A549 (cell line): ENCODE measurements at regions not wholly inside any gene's neighbourhood (a gene's known extent, or its start where the extent isn't known, plus 50 kb on each side); places are given as distances from the start of the nearest gene placed in this dataset.
A peak's percentile ranks its signal among the peaks of the same experiment; 100 is the strongest.

Experiments
- ATAC-seq, 2 experiments: fragments of 200-7000 bp in 1 of 2; fragments of >200 bp in 1 of 2; cut with Nextera tagmentation in 1 of 2; cut with Tn5 transposase in 1 of 2; 3 replicates each; pipeline versions ENCODE4 v1.8.0 to v1.9.1; 2018 to 2020; ENCODE audit warnings: mild to moderate bottlenecking in 1 of 2, moderate library complexity in 1 of 2
- CTCF ChIA-PET: fragments of 300-600 bp; sonication (Branson Sonifier 250); formaldehyde crosslinking; extraction: SDS; loops from one replicate; lab custom pipeline; 2021; ENCODE audit warnings: antibody characterized with exemption, inconsistent platforms; lab: Yijun Ruan, JAX
- POLR2A ChIA-PET: fragments of 350-600 bp; formaldehyde crosslinking; extraction: SDS; loops from one replicate; lab custom pipeline; 2021; ENCODE audit warnings: antibody characterized with exemption, inconsistent platforms; lab: Yijun Ruan, JAX
- DNase-seq, 2 experiments: peaks; one replicate each; pipeline versions ENCODE4 v3.0.0 to v3.0.0-alpha.2; 2011 to 2016; ENCODE audit warnings: low read depth in 1 of 2, low spot score in 1 of 2
- FAIRE-seq: peaks from 2 replicates; lab custom pipeline; 2011; peaks lifted over from hg19 to GRCh38; lab: Jason Lieb, UNC
- H3K27ac ChIP-seq, 2 experiments: fragments of >200 bp; sonication (Bioruptor Twin); formaldehyde crosslinking; 3 replicates each; pipeline ENCODE4 v1.5.1; 2016 to 2017
- H3K4me1 ChIP-seq: fragments of >200 bp; sonication (Bioruptor Twin); formaldehyde crosslinking; 3 replicates; pipeline ENCODE4 v1.6.1; 2016
- H3K4me2 ChIP-seq: fragments of >200 bp; sonication (Bioruptor Twin); formaldehyde crosslinking; 3 replicates; pipeline ENCODE4 v1.6.1; 2016
- H3K4me3 ChIP-seq: fragments of >200 bp; sonication (Bioruptor Twin); formaldehyde crosslinking; 3 replicates; pipeline ENCODE4 v1.5.1; 2016
- H3K9me3 ChIP-seq: fragments of >200 bp; sonication (Bioruptor Twin); formaldehyde crosslinking; 3 replicates; pipeline ENCODE4 v1.6.1; 2016
- BHLHE40 ChIP-seq: IDR thresholded peaks from 2 replicates; pipeline ENCODE4 v1.6.1; 2012; ENCODE audit warnings: low read depth, low read length, inconsistent platforms
- CBX2 ChIP-seq: fragments of 200-600 bp; sonication (generic); IDR thresholded peaks from 2 replicates; pipeline ENCODE4 v1.6.1; 2016; ENCODE audit warnings: low read depth, mild to moderate bottlenecking, borderline replicate concordance
- CBX8 ChIP-seq: fragments of 200-600 bp; sonication (generic); IDR thresholded peaks from 2 replicates; pipeline ENCODE4 v1.6.1; 2016
- CHD2 ChIP-seq: fragments of 150-350 bp; IDR thresholded peaks from 2 replicates; pipeline ENCODE4 v1.6.1; 2014; ENCODE audit warnings: low read length; ENCODE audit not compliant: partially characterized antibody
- EHF ChIP-seq: fragments of 250-450 bp; sonication (Bioruptor Pico); IDR thresholded peaks from 2 replicates; pipeline ENCODE4 v1.5.0; 2020; ENCODE audit warnings: mild to moderate bottlenecking
- EHMT2 ChIP-seq: fragments of 200-600 bp; sonication (generic); IDR thresholded peaks from 2 replicates; pipeline ENCODE4 v1.6.1; 2016; ENCODE audit warnings: antibody characterized with exemption, low read depth, mild to moderate bottlenecking, moderate library complexity
- EP300 ChIP-seq, 2 experiments: fragments of >200 bp; sonication (Bioruptor Twin); formaldehyde crosslinking; IDR thresholded peaks; 2 replicates in 1 of 2; 3 replicates in 1 of 2; pipeline ENCODE4 v1.6.1; 2016 to 2017
- ESRRA ChIP-seq: fragments of 150-350 bp; IDR thresholded peaks from 2 replicates; pipeline ENCODE4 v1.6.1; 2014; ENCODE audit warnings: mild to moderate bottlenecking, low read length, borderline replicate concordance
- FOSB ChIP-seq: fragments of 250-450 bp; sonication (Bioruptor Pico); IDR thresholded peaks from 2 replicates; pipeline ENCODE4 v1.5.0; 2020; ENCODE audit warnings: mild to moderate bottlenecking, moderate library complexity
- FOSL2 ChIP-seq, 2 experiments: fragments of 450-650 bp in 1 of 2; fragments of >200 bp in 1 of 2; sonication (Bioruptor Twin) in 1 of 2; formaldehyde crosslinking; IDR thresholded peaks; 2 replicates each; pipeline versions ENCODE4 v1.5.0 to v1.6.1; 2016 to 2020; ENCODE audit warnings: mild to moderate bottlenecking in 1 of 2, moderate library complexity in 1 of 2
- FOXS1 ChIP-seq: fragments of 250-450 bp; sonication (Bioruptor Pico); IDR thresholded peaks from 2 replicates; pipeline ENCODE4 v1.5.0; 2020; ENCODE audit warnings: mild to moderate bottlenecking, moderate library complexity
- HDAC2 ChIP-seq: fragments of 200-600 bp; sonication (generic); IDR thresholded peaks from 2 replicates; pipeline ENCODE4 v1.6.1; 2016
- HOXA7 ChIP-seq: fragments of 250-450 bp; sonication (Bioruptor Pico); IDR thresholded peaks from 2 replicates; pipeline ENCODE4 v1.5.0; 2020; ENCODE audit warnings: mild to moderate bottlenecking, moderate library complexity
- HOXB13 ChIP-seq: fragments of 250-450 bp; sonication (Bioruptor Pico); IDR thresholded peaks from 2 replicates; pipeline ENCODE4 v1.5.0; 2020; ENCODE audit warnings: low read depth, mild to moderate bottlenecking, moderate library complexity
- HOXB5 ChIP-seq: fragments of 250-450 bp; sonication (Bioruptor Pico); IDR thresholded peaks from 2 replicates; pipeline ENCODE4 v1.5.0; 2020; ENCODE audit warnings: mild to moderate bottlenecking, moderate library complexity
- JUN ChIP-seq, 2 experiments: fragments of >200 bp; sonication (Bioruptor Twin); formaldehyde crosslinking; IDR thresholded peaks; 2 replicates in 1 of 2; 3 replicates in 1 of 2; pipeline ENCODE4 v1.6.1; 2016 to 2017
- MAZ ChIP-seq: fragments of 150-350 bp; IDR thresholded peaks from 2 replicates; pipeline ENCODE4 v1.6.1; 2014; ENCODE audit warnings: antibody characterized with exemption, low read depth, low read length, borderline replicate concordance
- NPAS2 ChIP-seq: fragments of 250-450 bp; sonication (Bioruptor Pico); IDR thresholded peaks from 2 replicates; pipeline ENCODE4 v1.8.0; 2022; ENCODE audit warnings: mild to moderate bottlenecking, moderate library complexity, borderline replicate concordance
- PHF8 ChIP-seq: fragments of 200-600 bp; sonication (generic); IDR thresholded peaks from 2 replicates; pipeline ENCODE4 v1.6.1; 2016; ENCODE audit warnings: low read depth, mild to moderate bottlenecking, antibody characterized with exemption, moderate library complexity, borderline replicate concordance
- POLR2AphosphoS2 ChIP-seq: conservative IDR thresholded peaks from 2 replicates; pipeline ENCODE4 v1.6.1; 2012; ENCODE audit warnings: low read length, improper control_type of control experiment, inconsistent platforms
- RNF2 ChIP-seq: fragments of 200-600 bp; sonication (generic); IDR thresholded peaks from 2 replicates; pipeline ENCODE4 v1.6.1; 2016; ENCODE audit warnings: low read depth, mild to moderate bottlenecking, antibody characterized with exemption, moderate library complexity, borderline replicate concordance
- TFCP2L1 ChIP-seq: fragments of 250-450 bp; sonication (Bioruptor Pico); IDR thresholded peaks from 2 replicates; pipeline ENCODE4 v1.5.0; 2021; ENCODE audit warnings: mild to moderate bottlenecking
- ZC3H11A ChIP-seq: fragments of 450-650 bp; IDR thresholded peaks from 2 replicates; pipeline ENCODE4 v1.6.1; 2014; ENCODE audit warnings: antibody characterized with exemption, mild to moderate bottlenecking
- ZSCAN20 ChIP-seq: fragments of 250-450 bp; sonication (Bioruptor Pico); IDR thresholded peaks from 2 replicates; pipeline ENCODE4 v1.8.0; 2022; ENCODE audit warnings: mild to moderate bottlenecking, moderate library complexity
- WGBS: methylation state at CpG from one replicate; pipeline ENCODE4 v1.1.6; 2017; ENCODE audit errors: missing lambda C conversion rate; 5-methylcytosine and 5-hydroxymethylcytosine counted together
- TF ChIP-seq, protein P1 (sequence below): fragments of >200 bp; sonication (Bioruptor Twin); formaldehyde crosslinking; IDR thresholded peaks from 2 replicates; pipeline ENCODE4 v1.6.1; 2016
- TF ChIP-seq, protein P2 (sequence below): fragments of >200 bp; sonication (Bioruptor Twin); formaldehyde crosslinking; IDR thresholded peaks from 3 replicates; pipeline ENCODE4 v1.5.1; 2016
- TF ChIP-seq, protein P3 (sequence below): IDR thresholded peaks from 2 replicates; pipeline ENCODE4 v1.6.1; 2012
- TF ChIP-seq, protein P4 (sequence below): fragments of 250-450 bp; sonication (Bioruptor Pico); IDR thresholded peaks from 2 replicates; pipeline ENCODE4 v1.5.0; 2020; ENCODE audit warnings: low read depth, mild to moderate bottlenecking, moderate library complexity
- TF ChIP-seq, protein P5 (sequence below): IDR thresholded peaks from 2 replicates; pipeline ENCODE4 v1.6.1; 2012; ENCODE audit warnings: low read depth, borderline replicate concordance

DNA sequence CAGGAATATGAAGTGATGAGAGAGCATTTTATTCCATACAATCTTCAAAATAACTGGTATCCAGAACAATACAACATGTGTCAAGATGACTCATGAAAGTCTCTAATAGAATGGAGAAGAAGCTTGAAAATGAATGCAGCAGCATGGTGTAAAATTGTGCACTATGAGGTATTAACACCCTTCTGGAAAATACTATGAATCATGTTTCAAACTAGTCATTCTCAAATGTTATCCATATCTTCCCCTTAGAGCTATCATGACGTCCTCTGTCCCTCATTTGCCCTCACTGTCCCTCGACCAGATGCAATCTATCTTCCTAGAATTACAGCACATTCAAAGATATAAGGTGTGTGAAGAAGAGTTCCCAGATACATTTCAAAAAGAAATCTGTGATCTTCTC lies 198.2 kb downstream of the NECTIN3 start:
- TF ChIP-seq BHLHE40 = no peak
- TF ChIP-seq MAZ = no peak
- TF ChIP-seq HOXB5 (CRISPR knock-in tag) = no peak
- TF ChIP-seq, protein P1, sequence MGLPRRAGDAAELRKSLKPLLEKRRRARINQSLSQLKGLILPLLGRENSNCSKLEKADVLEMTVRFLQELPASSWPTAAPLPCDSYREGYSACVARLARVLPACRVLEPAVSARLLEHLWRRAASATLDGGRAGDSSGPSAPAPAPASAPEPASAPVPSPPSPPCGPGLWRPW = no peak
- TF ChIP-seq HDAC2 = no peak
- TF ChIP-seq PHF8 = no peak
- no peak for TF ChIP-seq CBX2
- TF ChIP-seq ESRRA = no peak
- TF ChIP-seq ZSCAN20 = no peak
- no peak for TF ChIP-seq TFCP2L1 (CRISPR knock-in tag)
- no peak for TF ChIP-seq POLR2AphosphoS2
- TF ChIP-seq HOXA7 = no peak
- Histone ChIP-seq H3K4me1 (no peaks in the 10 kb centered on the region), H3K9me3 (no peaks in the 10 kb centered on the region), H3K27ac (no peak overlapping the region), H3K4me3 (no peak overlapping the region), H3K4me2 (no peak overlapping the region)
- 9% methylated on average over 2 of the region's 2 CpGs for WGBS
- FAIRE-seq = no peak
- no peak; a peak in 1 of 6 replicates for ATAC-seq
- DNase-seq = no peak
- ChIA-PET POLR2A (no interaction called here), CTCF (interaction anchor here (1.4 kb wide), 1 partner anchor 20 kb away, joined by 3 read pairs; no protein-coding TSS in a partner anchor)

DNA sequence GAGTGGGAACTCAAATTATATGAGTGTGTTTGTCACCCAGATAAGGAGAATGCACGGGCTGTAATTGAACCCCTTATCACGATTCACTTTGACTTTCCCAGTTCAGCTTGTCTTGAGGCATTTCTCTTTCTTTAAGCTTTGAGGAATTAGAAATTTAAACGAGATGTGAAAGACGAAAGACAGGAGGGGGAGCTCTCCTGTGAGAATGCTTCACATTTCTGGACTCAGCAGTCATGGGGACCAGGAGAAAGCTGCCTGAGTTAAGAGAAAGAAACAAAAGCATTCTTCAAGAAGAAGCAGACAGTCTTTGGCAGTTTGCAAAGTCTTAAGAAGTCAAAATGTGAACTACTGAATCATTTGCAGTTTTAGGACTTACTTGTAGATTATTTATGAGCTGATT lies 205.6 kb downstream of the NECTIN3 start:
- H3K9me3 ChIP-seq = no peaks in the 10 kb centered on the region
- POLR2A ChIA-PET = no interaction called here
- CTCF ChIA-PET = interaction anchor here (1.3 kb wide), 2 partner anchors 15 to 61 kb away, joined by 3 to 4 read pairs; no protein-coding TSS in a partner anchor
- 16% methylated on average over 4 of the region's 4 CpGs for WGBS
- H3K27ac ChIP-seq = no peak overlapping the region
- peak in 1 of 2 experiments; percentile 5 for DNase-seq
- no peak overlapping the region for H3K4me3 ChIP-seq
- peak; percentile 7 for FAIRE-seq
- no peak overlapping the region for H3K4me2 ChIP-seq
- TF ChIP-seq ZC3H11A = no peak
- no peak for TF ChIP-seq ZSCAN20
- TF ChIP-seq PHF8 = no peak
- no peak for TF ChIP-seq CHD2
- no peak for TF ChIP-seq FOSB (CRISPR knock-in tag)
- TF ChIP-seq EHMT2 = no peak
- no peak for TF ChIP-seq FOSL2 (IDR thresholded peaks at IDR 0.05)
- TF ChIP-seq FOSL2 (CRISPR knock-in tag; IDR thresholded peaks at IDR 0.05) = no peak
- no peak for TF ChIP-seq NPAS2
- TF ChIP-seq CBX8 = no peak
- TF ChIP-seq HOXB13 (CRISPR knock-in tag) = no peak
- TF ChIP-seq FOXS1 = no peak
- TF ChIP-seq, protein P2, sequence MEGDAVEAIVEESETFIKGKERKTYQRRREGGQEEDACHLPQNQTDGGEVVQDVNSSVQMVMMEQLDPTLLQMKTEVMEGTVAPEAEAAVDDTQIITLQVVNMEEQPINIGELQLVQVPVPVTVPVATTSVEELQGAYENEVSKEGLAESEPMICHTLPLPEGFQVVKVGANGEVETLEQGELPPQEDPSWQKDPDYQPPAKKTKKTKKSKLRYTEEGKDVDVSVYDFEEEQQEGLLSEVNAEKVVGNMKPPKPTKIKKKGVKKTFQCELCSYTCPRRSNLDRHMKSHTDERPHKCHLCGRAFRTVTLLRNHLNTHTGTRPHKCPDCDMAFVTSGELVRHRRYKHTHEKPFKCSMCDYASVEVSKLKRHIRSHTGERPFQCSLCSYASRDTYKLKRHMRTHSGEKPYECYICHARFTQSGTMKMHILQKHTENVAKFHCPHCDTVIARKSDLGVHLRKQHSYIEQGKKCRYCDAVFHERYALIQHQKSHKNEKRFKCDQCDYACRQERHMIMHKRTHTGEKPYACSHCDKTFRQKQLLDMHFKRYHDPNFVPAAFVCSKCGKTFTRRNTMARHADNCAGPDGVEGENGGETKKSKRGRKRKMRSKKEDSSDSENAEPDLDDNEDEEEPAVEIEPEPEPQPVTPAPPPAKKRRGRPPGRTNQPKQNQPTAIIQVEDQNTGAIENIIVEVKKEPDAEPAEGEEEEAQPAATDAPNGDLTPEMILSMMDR = no peak
- TF ChIP-seq, protein P3, sequence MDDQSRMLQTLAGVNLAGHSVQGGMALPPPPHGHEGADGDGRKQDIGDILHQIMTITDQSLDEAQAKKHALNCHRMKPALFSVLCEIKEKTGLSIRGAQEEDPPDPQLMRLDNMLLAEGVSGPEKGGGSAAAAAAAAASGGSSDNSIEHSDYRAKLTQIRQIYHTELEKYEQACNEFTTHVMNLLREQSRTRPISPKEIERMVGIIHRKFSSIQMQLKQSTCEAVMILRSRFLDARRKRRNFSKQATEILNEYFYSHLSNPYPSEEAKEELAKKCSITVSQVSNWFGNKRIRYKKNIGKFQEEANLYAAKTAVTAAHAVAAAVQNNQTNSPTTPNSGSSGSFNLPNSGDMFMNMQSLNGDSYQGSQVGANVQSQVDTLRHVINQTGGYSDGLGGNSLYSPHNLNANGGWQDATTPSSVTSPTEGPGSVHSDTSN = no peak
- TF ChIP-seq HOXB5 (CRISPR knock-in tag) = no peak
- no peaks in the 10 kb centered on the region for H3K4me1 ChIP-seq
- ATAC-seq = 0 out of 6 replicates have a peak, but pooled peaks of 1 of the 2 experiments have one; percentile 43

DNA sequence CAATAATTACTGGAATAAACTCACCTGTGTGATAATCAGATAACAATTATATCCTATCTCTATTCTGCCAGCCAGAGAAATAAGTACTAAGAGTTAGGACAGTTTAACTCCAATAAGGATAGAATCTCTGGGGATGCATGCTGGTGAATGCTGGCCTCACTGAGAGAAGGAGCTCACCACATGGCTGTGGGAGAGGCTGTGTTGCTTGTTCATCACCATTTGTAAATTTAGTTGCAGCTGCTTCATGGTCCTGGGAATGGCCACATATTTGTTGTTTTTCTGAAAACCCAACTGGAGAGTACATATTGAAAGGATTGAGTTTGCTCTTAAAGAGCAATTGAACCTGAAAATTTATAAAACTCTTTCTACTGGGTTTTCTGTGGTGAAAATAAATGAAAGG lies 207.3 kb downstream of the NECTIN3 start:
- ATAC-seq (no peak), DNase-seq (no peak), FAIRE-seq (no peak)
- H3K4me1 ChIP-seq = no peaks in the 10 kb centered on the region
- ChIA-PET POLR2A (no interaction called here), CTCF (interaction anchor here (0.6 kb wide), 1 partner anchor 14 kb away, joined by 3 read pairs; no protein-coding TSS in a partner anchor)
- H3K27ac ChIP-seq = no peak overlapping the region
- H3K4me3 ChIP-seq = no peak overlapping the region
- no peak overlapping the region for H3K4me2 ChIP-seq
- no peaks in the 10 kb centered on the region for H3K9me3 ChIP-seq
- TF ChIP-seq EP300 (IDR thresholded peaks at IDR 0.05) (no peak), RNF2 (no peak), TFCP2L1 (CRISPR knock-in tag) (no peak), EHF (no peak), CHD2 (no peak), JUN (IDR thresholded peaks at IDR 0.05) (no peak), HDAC2 (no peak), NPAS2 (no peak)
- TF ChIP-seq, protein P1 = no peak
- TF ChIP-seq, protein P4, sequence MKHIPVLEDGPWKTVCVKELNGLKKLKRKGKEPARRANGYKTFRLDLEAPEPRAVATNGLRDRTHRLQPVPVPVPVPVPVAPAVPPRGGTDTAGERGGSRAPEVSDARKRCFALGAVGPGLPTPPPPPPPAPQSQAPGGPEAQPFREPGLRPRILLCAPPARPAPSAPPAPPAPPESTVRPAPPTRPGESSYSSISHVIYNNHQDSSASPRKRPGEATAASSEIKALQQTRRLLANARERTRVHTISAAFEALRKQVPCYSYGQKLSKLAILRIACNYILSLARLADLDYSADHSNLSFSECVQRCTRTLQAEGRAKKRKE (CRISPR knock-in tag) = no peak
- TF ChIP-seq, protein P5, sequence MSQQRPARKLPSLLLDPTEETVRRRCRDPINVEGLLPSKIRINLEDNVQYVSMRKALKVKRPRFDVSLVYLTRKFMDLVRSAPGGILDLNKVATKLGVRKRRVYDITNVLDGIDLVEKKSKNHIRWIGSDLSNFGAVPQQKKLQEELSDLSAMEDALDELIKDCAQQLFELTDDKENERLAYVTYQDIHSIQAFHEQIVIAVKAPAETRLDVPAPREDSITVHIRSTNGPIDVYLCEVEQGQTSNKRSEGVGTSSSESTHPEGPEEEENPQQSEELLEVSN = no peak
